HG03103 (cell line): ENCODE measurements at regions not wholly inside any gene's neighbourhood (a gene's known extent, or its start where the extent isn't known, plus 50 kb on each side); places are given as distances from the start of the nearest gene placed in this dataset.

Experiments
- ATAC-seq: cut with Tn5 transposase; IDR thresholded peaks from one replicate; pipeline ENCODE4 v1.9.1; 2021; ENCODE audit warnings: low read depth; ENCODE audit not compliant: unreplicated experiment

- no peak for ATAC-seq
Observed at GRCh38 chr1:229208481-229208880, 62.4 kb upstream of the RAB4A start.

- no peak for ATAC-seq
Observed at GRCh38 chr1:229209386-229209785, 61.5 kb upstream of the RAB4A start.

GRCh38 chr1:229209816-229210215 lies 61.1 kb upstream of the RAB4A start:
- no peak for ATAC-seq

GRCh38 chr1:229210844-229211243 lies 60.1 kb upstream of the RAB4A start:
- ATAC-seq, result no peak

GRCh38 chr1:229213797-229214196 lies 57.1 kb upstream of the RAB4A start:
- ATAC-seq, result no peak

- no peak for ATAC-seq
Observed at GRCh38 chr1:229217716-229218115, 53.2 kb upstream of the RAB4A start.

- ATAC-seq, result no peak
Observed at GRCh38 chr1:229218612-229219025, 52.3 kb upstream of the RAB4A start.

GRCh38 chr1:229220163-229220846 lies 50.6 kb upstream of the RAB4A start:
- ATAC-seq, result no peak

- ATAC-seq, result no peak
Observed at GRCh38 chr1:229221106-229222019, 49.5 kb upstream of the RAB4A start.
